GM13977 (cell line): ENCODE measurements at regions not wholly inside any gene's neighbourhood (a gene's known extent, or its start where the extent isn't known, plus 50 kb on each side); places are given as distances from the start of the nearest gene placed in this dataset.

ENCODE experiments used
- DNase-seq: peaks from one replicate; pipeline ENCODE4 v3.0.0; 2012; ENCODE audit warnings: low spot score
- CTCF ChIP-seq: IDR thresholded peaks from 2 replicates; pipeline ENCODE4 v1.5.1; 2012; ENCODE audit warnings: mild to moderate bottlenecking, control low read depth; ENCODE audit not compliant: insufficient read depth; ENCODE audit errors: extremely low read depth, missing control alignments
- in situ Hi-C: fragments of 300-500 bp; cut with MboI; formaldehyde crosslinking; loops from one replicate; pipeline ENCODE4 v1.12.0; 2022; ENCODE audit warnings: low sequenced_read_pairs, low pct_unique_long_range_greater_than_20kb, mixed read lengths, inconsistent platforms; ENCODE audit not compliant: unreplicated experiment

GRCh38 chr4:142922720-142923119, 76.6 kb upstream of the INPP4B start:
- no peak for TF ChIP-seq CTCF
- in situ Hi-C loops: no loop called here
- DNase-seq: no peak

GRCh38 chr4:142923619-142924018, 77.5 kb upstream of the INPP4B start:
- in situ Hi-C loops: no loop called here
- no peak for TF ChIP-seq CTCF
- DNase-seq: no peak

- in situ Hi-C loops: no loop called here
- no peak for TF ChIP-seq CTCF
- no peak for DNase-seq
Measured at GRCh38 chr4:142925161-142925560, 79.1 kb upstream of the INPP4B start.

- in situ Hi-C loops: no loop called here
- no peak for DNase-seq
- no peak for TF ChIP-seq CTCF
Measured at GRCh38 chr4:142927721-142928120, 81.6 kb upstream of the INPP4B start.

GRCh38 chr4:142929526-142929925, 83.4 kb upstream of the INPP4B start:
- in situ Hi-C loops: no loop called here
- DNase-seq: no peak
- TF ChIP-seq CTCF: no peak

GRCh38 chr4:142933207-142933606, 87.1 kb upstream of the INPP4B start:
- in situ Hi-C loops: no loop called here
- no peak for TF ChIP-seq CTCF
- DNase-seq: no peak
